Pons (tissue), 1 donor: ENCODE measurements at regions not wholly inside any gene's neighbourhood (a gene's known extent, or its start where the extent isn't known, plus 50 kb on each side); places are given as distances from the start of the nearest gene placed in this dataset.
"Not testable (repeated sequence)": the region's sequence is repeated elsewhere in the genome, so short reads cannot be mapped to it uniquely, and the experiment has no call there.

Experiments
- DNase-seq: peaks from one replicate; pipeline ENCODE4 v3.0.0-alpha.2; 2016; ENCODE audit warnings: low spot score

DNA sequence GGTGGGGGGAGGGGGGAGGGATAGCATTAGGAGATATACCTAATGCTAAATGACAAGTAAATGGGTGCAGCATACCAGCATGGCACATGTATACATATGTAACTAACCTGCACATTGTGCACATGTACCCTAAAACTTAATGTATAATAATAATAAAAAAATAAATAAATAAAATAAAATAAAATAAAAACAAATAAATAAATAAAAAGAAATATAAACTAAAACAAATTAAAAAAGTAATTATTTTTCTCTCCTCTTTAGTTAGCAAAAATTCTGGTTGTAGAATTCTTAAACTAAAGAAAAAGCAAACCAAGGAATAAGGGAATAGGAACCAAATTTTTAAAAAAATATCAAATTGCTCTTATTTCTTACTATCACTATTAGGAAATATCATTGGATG, 267.3 kb downstream of the CCER1 start:
- DNase-seq = not testable (repeated sequence)

DNA sequence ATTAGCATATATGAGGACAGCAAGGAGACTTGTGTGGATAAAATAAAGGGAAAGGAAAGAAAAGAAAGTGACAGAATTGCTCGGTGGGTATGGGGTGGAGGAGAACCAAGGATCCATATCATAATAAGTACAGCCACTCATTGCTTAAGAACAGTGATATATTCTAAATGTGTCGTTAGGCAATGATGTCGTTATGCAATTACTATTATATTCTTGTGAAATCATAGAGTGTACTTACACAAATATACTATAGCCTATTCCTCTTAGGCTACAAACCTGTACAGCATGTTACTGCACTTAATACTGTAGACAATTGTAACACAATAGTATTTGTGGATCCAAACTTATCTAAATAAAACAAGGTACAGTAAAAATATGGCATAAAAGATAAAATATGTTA, 271.1 kb downstream of the CCER1 start:
- no peak for DNase-seq

DNA sequence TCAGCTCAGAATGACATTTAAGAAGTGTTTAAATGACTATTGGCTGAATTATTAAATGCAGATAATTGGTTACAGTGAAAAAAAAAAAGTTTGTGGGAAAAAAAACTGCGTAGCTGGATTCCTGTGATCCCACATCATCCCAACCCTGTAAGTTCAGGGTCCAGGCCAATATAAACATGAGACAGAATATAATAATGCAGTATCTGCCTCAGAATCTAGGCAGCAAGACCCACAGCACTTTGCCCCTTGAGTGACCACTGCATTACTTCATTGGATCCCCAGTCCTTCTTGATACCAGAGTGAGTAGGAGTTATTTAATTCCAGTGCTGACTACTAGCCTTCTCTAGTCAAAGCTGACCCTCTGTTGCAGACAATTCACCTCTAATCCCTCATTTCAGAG, 272.6 kb downstream of the CCER1 start:
- DNase-seq = no peak

DNA sequence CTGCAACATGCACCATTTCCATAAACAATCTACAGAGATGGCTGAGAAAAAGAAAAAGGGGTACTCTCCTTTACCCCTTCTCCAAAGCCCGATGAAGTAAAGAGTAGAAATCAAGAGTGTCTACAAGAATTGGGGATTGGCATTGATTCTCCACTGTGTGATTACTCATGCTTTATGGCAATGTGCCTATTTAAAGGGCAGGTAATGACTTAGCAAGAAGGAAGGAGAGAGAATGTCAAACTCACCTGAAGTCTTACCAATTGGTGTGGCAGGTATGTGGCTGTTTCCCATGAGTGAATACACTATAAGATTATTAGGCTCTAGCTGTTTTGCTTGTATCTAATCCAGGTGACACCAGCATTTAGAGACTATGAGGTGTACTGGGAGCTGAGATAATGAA, 275.3 kb downstream of the CCER1 start:
- no peak for DNase-seq

DNA sequence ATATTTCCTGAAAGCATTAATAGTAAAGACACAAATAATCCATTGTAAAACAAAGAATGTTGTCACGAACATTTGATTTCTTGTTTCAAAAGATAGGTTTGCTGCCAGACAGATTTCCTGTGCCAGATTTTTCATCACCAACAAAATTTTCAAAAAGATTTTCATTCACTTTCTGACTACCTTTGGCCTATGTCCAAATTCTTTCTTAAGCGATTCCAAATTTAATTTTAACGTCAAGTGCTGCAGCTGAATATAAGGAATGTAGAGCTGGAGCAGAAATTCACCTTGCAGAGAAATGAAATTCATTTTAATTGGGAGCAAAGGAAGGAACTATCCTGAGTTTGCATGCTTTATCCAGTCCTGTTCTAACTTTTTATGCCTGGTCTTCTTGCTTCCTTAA, 277.4 kb downstream of the CCER1 start:
- no peak for DNase-seq

DNA sequence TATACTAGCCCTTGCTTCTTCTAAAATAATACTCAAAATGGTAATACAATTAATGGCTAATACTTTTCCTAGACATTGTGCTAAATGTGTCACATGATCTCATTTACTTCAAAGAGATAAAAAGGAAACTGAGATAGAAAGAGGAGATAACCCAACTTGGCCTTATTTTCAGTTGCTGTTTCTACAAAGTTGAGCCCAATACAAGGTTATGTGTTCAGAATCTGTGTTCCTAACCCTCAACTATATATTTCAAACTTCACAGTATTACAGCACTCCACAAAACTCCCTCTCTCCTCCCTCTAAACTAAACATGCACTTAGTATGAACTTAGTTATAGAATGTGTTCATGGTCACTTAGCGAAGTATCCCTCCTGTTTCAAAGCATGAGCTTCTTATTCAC, 277.9 kb downstream of the CCER1 start:
- DNase-seq = no peak

DNA sequence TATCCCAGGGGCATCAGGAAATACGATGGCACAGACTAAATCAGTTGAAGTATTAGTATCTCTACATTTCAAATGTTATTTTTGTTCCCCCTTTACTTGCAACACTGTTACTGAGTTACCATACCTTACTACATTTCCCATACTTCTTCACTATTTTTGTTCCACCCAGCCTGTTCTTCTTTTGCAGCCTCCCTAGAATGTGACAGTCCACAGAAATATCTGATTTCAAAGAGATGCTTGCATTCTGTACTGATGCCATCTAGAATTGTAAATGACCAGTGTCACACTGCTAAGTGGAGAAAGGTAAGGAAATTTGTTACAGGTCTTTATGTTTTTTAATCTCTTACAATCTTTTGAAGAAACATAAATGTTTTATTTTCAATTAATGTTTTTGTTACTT, 279.9 kb downstream of the CCER1 start:
- DNase-seq = no peak

DNA sequence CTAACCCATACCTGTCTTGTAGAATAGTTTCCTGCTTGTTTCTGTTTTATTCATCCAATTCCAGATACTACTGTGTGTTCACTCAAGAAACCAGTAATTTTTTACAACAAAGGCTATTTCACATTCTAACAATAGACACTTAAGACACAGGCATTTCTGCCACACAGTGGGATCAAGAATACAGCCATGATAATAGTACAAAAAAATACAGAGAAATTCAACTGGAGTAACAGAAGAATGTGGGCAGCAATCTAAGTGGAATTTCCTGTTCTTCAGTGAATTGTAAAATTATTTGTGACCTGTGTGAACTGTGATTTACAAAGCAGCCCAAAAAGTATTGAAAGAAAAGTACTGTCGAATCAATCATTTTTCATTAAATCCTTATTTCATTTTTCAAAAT, 282.9 kb downstream of the CCER1 start:
- DNase-seq = no peak

DNA sequence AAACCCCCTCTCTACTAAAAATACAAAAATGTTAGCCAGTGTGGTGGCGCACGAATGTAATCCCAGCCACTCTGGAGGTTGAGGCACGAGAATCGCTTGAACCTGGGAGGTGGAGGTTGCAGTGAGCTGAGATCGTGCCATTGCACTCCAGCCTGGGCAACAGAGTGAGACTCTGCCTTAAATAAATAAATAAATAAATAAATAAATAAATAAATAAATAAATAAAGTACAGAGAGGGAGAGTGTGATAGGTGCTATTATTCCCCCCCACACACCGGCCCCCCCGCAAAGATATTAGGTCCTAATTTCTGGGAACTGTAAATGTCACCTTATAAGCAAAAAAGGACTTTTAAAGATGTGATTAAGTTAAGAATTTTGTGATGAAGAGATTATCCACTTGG, 291.0 kb downstream of the CCER1 start:
- DNase-seq = not testable (repeated sequence)

DNA sequence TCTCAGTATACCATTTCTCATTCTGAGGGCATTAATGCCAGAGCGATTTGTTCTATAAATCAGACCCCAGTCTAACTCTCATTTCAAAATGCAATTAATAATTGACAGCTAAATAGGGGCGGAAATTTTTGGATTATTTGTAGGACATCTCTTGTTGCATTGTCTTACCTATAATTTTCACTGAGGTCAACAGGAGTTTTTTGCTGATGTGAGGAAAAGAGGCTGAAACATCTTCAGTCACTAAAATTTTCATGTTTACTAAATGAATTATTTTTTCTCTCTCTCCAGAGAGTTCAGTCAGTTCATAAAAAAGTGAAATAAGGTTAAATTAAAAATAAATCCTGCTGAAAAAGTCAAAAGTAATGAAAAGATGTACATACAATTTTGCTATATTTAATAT, 295.9 kb downstream of the CCER1 start:
- DNase-seq = no peak

DNA sequence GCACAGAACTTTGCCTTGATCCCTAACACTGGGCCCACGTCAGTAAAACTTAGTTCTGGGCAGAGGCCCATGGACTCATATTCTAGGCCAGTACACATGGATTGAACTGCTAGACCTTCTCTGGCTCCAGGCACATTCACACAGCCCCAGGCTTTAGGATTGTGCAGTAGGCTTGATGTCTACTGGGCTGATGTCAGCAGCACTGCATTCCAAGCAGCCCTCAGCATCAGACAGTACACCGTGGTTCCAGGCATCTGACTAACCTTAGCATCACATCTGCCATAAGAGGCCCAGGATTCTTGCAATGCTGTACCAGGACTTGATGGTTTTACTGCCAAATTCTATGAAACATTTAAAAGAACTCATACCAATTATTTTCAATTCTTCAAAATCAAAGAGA, 301.9 kb downstream of the CCER1 start:
- DNase-seq = no peak

DNA sequence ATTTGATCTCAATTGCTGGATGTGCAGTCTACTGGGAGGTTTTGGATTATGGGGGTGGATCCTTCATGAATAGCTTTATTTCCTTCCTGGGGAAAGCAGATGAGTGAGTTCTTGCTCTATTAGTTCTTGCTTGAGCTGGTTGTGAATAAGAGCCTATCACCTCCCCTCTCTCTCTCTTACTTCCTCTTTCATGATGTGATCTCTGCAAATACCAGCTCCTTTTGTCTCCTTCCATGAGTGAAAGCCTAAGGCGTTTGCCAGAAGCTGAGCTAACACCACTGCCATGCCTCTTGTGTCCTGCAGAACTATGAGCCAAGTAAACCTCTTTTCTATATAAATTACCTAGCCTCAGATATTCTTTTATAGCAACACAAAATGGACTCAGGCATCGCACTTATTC, 302.7 kb downstream of the CCER1 start:
- DNase-seq = no peak

DNA sequence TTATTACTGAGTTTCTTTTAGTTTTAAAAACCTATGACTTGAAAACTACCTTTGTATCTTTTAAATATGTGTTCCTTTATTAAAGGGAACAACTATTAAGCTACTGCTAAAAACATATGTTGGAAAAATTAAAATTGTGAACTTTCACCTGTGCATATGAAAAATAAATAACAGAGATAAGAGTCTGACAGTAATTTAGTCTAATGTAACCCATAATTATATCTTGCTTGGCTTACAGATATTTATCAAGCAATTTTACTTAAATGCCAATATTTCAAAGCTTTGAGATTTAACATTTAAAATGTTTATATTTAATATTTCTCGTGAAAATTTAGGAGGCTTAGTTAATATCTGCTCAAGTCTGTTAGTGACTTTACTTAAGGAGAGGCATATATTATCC, 309.8 kb downstream of the CCER1 start:
- no peak for DNase-seq

DNA sequence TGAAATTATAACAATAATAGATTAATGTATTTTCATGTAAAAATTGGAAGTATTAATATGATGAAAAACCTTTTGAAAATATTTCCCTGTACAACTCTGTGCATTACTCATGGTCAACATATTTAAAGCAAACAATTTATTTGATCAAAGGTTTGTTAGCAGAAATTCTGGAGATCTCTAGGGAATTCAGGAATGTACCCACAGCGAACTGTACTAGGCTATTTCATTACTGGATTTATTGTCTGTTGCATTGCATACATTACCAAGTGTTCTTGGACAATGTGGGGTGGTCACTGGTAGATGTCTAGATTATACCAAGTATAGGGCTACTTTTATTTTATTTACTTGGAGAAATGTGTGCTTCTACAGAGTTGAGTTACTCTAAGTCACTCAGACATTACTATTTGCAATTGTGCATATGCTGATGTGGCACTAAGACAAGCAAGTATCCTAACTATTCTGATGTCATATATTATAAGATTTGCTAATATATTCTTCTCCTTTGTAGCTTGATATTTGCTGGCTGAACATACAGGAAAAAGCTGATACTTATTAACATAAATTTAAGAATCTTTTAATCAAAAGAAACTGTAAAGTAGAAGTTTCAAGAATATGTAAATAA, 323.3 kb downstream of the CCER1 start:
- DNase-seq = no peak

DNA sequence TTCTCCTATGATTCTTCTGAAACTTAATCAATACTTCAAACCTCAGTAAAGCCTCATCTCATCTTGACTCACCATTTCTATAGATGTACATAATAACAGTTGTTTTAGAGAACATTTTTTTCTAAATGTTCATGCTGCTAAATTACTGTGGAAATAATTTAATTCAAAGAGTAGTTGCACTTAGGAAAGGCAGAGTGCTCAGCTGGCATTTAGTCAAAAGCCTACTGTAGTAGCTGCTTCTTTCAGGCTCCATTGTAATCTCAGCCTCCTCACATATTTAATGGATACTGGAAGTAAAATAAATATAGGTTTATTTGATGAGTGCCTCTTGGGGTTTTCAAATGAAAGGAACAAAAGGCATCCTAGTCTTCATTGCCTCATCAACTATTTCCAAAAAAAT, 325.0 kb downstream of the CCER1 start:
- no peak for DNase-seq

DNA sequence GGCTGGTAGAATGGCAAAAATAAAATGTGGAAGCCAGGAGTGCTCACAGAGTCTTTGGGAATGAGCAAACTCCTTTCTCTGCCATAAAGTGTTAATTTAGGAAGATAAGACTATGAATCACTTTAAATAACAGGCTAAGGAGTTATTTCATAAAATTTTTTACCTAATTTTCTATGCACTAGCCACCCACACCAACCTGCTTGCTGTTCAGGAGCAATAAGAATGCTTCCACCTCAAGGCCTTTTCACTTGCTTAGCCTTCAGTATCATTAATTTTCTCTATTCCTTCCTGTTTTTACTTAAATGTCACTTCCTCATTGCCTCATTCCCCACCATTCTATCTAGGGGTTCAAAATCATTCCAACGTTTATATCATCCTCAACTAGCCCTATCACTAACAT, 326.8 kb downstream of the CCER1 start:
- DNase-seq = no peak

DNA sequence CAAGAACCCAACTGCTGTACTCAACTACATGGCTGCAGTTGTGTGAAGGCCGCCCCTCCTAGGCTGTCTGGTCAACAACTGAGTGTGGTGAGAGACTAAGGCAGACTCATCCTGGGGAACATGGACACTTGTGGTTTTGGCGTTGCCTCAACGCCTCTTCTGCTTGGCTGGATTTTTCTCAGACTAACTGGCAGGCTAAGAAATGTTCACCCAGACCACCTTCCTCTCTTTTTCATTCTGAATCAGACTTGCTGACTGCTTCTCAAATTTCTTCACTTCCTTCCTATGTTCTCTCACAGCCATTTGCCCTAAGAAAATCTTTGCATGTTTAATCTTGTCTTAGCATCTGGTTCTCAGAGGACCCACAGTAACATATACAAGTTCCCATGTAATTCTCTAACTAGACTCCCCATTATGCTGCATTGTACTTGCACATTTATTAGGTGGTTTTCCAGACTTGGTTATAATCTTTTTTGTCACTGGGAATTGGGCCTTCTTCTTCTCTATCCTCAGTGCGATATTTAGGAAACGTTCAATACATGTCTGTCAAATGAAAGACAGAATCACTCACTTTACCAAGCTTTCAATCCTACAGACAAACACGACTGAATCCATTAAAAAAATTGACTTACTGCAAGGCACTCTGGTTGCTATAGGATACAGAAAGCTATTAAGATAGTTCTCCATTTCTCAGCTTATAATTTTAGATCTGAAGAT, 327.6 kb downstream of the CCER1 start:
- DNase-seq = no peak

DNA sequence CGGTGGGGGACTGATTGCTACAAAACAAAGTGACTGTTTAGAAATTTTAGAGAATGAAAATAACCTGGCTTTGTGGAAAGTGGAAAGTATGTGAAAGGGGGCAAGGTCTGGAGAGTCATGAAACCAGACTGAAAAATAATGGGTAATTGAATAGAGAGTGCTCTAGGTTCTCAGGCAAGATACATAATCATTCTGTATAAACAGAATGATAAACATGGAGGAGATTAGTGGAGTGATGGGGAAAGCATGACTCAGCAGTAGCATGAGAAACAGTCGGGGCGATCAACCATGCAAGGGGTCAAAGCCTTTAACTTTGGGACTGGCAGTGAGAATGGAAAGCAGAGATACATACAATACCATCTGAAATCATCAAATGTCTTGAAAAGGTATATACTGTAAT, 332.5 kb downstream of the CCER1 start:
- DNase-seq = no peak

DNA sequence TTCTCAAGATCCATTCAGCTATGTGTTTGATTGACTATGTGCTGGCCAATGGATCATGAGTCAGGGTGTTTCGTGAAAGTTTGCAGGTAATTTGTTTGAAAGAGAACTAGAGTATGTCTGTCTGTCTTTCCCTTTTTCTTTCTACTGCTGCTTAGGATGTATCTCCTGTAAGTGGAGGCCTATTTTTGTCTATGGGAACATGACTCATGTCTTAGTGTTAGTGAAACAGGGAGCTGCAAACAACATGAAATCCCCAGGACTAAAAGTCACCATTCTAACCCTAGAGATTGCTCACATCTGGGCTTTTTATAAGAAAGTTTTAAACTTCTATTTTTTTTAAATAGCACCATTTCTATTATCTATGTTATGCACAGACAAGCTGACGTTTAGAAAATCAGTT, 333.0 kb downstream of the CCER1 start:
- DNase-seq = no peak

DNA sequence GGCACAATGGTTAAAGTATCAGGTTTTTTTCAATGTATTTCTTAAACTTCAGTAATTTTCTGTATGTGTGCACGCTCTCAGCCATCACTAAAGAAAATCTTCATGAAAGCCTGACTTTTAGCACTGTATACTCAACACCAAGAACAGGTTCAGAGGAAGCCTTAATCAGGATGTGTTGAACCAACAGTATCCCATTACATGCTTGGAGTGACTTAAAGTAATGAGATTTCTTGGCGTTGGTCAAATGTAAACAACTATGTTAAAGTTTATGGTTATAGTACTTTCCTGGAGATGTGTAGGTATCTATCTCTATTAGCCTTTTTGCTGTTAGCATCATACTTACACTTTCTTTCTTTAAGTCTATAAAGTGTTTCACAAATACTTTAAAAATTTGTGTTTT, 335.0 kb downstream of the CCER1 start:
- DNase-seq = no peak

DNA sequence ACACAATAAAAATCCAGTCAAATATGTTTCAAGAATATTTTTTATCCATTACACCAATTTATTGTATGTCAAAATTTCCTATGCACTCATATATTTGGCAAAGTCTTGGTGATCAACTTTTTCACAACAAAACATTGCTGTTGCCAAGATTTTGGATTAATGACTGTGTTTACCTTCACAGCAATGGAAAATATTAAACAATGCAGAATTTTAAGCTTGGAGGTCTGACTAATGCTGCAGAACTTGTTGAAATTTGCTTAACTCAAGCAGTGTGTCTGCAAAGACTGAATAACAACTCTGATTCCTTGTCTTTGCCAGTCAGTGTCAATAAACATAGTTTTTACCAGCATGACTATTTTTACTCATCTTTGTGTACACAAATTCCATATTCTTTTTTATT, 336.4 kb downstream of the CCER1 start:
- DNase-seq = no peak

DNA sequence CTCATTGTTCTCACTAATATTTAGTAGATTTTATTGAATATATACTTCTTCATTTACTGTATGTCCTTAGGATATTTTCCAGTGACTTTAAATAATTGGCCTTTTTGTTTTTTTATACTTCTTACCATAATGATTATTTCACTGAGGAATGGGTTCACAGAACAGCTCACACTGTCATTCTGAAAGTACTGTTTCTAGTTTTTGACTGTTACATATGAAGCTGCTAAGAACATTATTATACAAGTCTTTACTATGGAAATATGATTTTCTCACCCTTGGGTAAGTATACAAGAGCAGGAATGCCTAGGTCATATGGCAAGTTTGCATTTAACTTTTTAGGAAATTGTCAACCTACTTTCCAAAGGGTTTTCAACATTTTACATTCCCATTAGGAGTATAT, 343.1 kb downstream of the CCER1 start:
- DNase-seq = no peak

DNA sequence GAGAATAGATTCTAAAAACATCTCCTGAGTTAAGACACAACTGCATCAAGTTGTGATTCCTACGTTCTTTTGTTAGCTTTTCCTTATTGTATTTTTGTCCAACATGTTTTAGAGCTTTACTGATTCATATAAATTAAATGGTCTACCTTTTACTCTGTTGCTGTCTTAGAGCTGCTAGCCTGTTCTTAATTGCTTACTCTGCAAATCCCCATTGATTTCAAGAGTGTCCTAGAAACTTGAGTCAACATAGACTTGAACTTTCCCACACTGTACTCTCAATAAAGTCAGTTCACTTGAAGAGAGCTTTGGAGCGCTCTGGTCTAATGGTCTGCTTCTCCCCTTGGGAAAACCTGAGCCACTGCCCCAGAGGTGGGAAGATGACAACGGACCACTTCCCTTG, 343.9 kb downstream of the CCER1 start:
- DNase-seq = no peak

DNA sequence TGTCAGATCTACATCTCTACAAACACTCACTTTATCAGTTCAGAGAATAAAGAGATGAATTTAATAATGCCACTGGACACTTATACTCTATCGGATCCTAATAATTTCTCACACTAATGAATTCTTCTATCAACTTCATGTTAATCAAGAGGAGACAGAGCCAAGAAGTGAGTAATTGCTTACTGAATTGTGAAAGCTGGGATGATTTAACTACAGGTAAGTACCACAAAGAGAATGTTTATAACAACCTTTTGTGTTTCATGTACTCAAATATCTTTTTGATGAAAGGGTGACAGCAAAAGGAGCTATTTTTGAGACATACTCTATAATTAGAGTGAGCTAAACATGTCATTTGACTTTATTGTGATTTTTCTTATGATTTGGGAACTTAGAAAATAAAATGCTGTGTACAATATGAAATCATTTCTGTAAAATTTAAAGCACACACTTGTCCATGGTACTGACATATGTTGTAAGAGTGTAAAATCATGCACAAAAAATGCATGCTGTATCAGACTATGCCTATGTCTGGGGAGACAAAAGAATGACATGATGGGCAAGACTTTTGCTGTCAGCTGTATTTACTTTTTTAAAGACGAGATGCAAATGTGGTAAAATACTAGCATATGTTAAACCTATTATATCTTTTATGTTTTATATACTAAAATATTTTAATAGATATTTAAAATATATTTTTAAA, 361.2 kb downstream of the CCER1 start:
- DNase-seq = no peak
